Endometrial microvascular endothelial cells (primary cell): ENCODE measurements at regions not wholly inside any gene's neighbourhood (a gene's known extent, or its start where the extent isn't known, plus 50 kb on each side); places are given as distances from the start of the nearest gene placed in this dataset.
"Not testable (repeated sequence)": the region's sequence is repeated elsewhere in the genome, so short reads cannot be mapped to it uniquely, and the experiment has no call there.

Experiments used
- in situ Hi-C: cut with HindIII; loops from 2 replicates; pipeline ENCODE4 v1.10.0; 2017; ENCODE audit warnings: low sequenced_read_pairs, low pct_unique_long_range_greater_than_20kb; ENCODE audit errors: inconsistent ontology term

DNA sequence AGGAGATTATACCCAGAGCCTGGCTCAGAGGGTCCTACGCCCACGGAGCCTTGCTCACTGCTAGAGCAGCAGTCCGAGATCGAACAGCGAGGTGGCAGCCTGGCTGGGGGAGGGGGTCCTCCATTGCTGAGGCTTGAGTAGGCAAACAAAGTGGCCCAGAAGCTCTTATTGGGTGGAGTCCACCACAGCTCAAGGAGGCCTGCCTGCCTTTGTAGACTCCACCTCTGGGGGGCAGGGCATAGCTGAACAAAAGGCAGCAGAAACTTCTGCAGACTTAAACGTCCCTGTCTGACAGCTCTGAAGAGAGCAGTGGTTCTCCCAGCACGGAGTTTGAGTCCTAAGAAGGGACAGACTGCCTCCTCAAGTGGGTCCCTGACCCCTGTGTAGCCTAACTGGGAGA lies 75.0 kb downstream of the TRIM27 start:
- in situ Hi-C loops = not testable (repeated sequence)
